HEK293 (cell line): ENCODE measurements at regions not wholly inside any gene's neighbourhood (a gene's known extent, or its start where the extent isn't known, plus 50 kb on each side); places are given as distances from the start of the nearest gene placed in this dataset.
"Not testable (repeated sequence)": the region's sequence is repeated elsewhere in the genome, so short reads cannot be mapped to it uniquely, and the experiment has no call there.

Experiments
- CTCF ChIA-PET: fragments of 350-600 bp; formaldehyde crosslinking; extraction: SDS; loops from one replicate; lab custom pipeline; 2021; ENCODE audit warnings: antibody characterized with exemption; lab: Yijun Ruan, JAX
- POLR2A ChIA-PET: fragments of 300-600 bp; formaldehyde crosslinking; extraction: SDS; loops from one replicate; lab custom pipeline; 2020; ENCODE audit warnings: antibody characterized with exemption, inconsistent platforms; lab: Yijun Ruan, JAX
- H3K27ac ChIP-seq: fragments of 200-500 bp; sonication (Bioruptor generic); 2 replicates; pipeline ENCODE4 v1.5.1; 2014; ENCODE audit warnings: low read depth, low read length, control low read depth, inconsistent platforms; ENCODE audit errors: extremely low read depth
- H3K36me3 ChIP-seq, 2 experiments: fragments of 200-500 bp in 1 of 2; sonication (Bioruptor generic) in 1 of 2; 1 replicate in 1 of 2; 2 replicates in 1 of 2; pipeline ENCODE4 v1.5.1; 2014 to 2017; ENCODE audit warnings: inconsistent platforms in 2 of 2, low read length in 2 of 2; ENCODE audit not compliant: control insufficient read depth in 2 of 2, insufficient read depth in 1 of 2
- H3K4me1 ChIP-seq: fragments of 200-500 bp; sonication (Bioruptor generic); 2 replicates; pipeline ENCODE4 v1.5.1; 2014; ENCODE audit warnings: mild to moderate bottlenecking, low read length, inconsistent platforms; ENCODE audit not compliant: control insufficient read depth, insufficient read depth
- H3K4me3 ChIP-seq: 2 replicates; pipeline ENCODE4 v1.5.1; 2011; ENCODE audit warnings: low read depth, mild to moderate bottlenecking, control low read depth, low read length, moderate library complexity
- H3K9me3 ChIP-seq: fragments of 200-500 bp; sonication (Bioruptor generic); 2 replicates; pipeline ENCODE4 v1.5.1; 2014; ENCODE audit warnings: low read depth, low read length, inconsistent platforms; ENCODE audit not compliant: control insufficient read depth, insufficient read depth
- BCL11B ChIP-seq: fragments of 450-650 bp; formaldehyde crosslinking; IDR thresholded peaks from 2 replicates; pipeline ENCODE4 v1.5.1; 2016; ENCODE audit warnings: low read depth, missing biosample characterization, missing genetic modification characterization
- HOXD13 ChIP-seq: sonication (generic); formaldehyde crosslinking; IDR thresholded peaks from 2 replicates; pipeline ENCODE4 v1.8.0; 2022; ENCODE audit warnings: missing genetic modification reagents, borderline replicate concordance
- KLF10 ChIP-seq: fragments of 450-650 bp; IDR thresholded peaks from 2 replicates; pipeline ENCODE4 v1.5.1; 2018; ENCODE audit warnings: missing biosample characterization, mild to moderate bottlenecking, missing genetic modification characterization
- TRIM28 ChIP-seq: IDR thresholded peaks from 2 replicates; pipeline ENCODE4 v1.6.1; 2011; ENCODE audit warnings: low read length, control low read depth, borderline replicate concordance
- ZNF2 ChIP-seq: fragments of 450-650 bp; formaldehyde crosslinking; IDR thresholded peaks from 2 replicates; pipeline ENCODE4 v1.5.1; 2016; ENCODE audit warnings: missing biosample characterization, missing genetic modification characterization
- ZNF324 ChIP-seq: fragments of 450-650 bp; formaldehyde crosslinking; IDR thresholded peaks from 2 replicates; pipeline ENCODE4 v1.5.1; 2016; ENCODE audit warnings: missing biosample characterization, missing genetic modification characterization
- ZNF394 ChIP-seq: fragments of 450-650 bp; formaldehyde crosslinking; IDR thresholded peaks from 2 replicates; pipeline ENCODE4 v1.5.1; 2016; ENCODE audit warnings: missing biosample characterization, missing genetic modification characterization, mild to moderate bottlenecking, moderate library complexity, borderline replicate concordance
- ZNF433 ChIP-seq: fragments of 450-650 bp; formaldehyde crosslinking; IDR thresholded peaks from 2 replicates; pipeline ENCODE4 v1.5.1; 2016; ENCODE audit warnings: missing biosample characterization, missing genetic modification characterization, low read depth
- ZNF48 ChIP-seq: fragments of 450-650 bp; formaldehyde crosslinking; IDR thresholded peaks from 2 replicates; pipeline ENCODE4 v1.5.1; 2016; ENCODE audit warnings: missing biosample characterization, missing genetic modification characterization
- ZNF571 ChIP-seq: fragments of 450-650 bp; formaldehyde crosslinking; IDR thresholded peaks from 2 replicates; pipeline ENCODE4 v1.5.0; 2017; ENCODE audit warnings: missing biosample characterization, missing genetic modification characterization
- ZNF596 ChIP-seq: fragments of 450-650 bp; IDR thresholded peaks from 2 replicates; pipeline ENCODE4 v1.5.0; 2018; ENCODE audit warnings: missing biosample characterization, mild to moderate bottlenecking, missing genetic modification characterization, moderate library complexity
- ZNF623 ChIP-seq: fragments of 450-650 bp; formaldehyde crosslinking; IDR thresholded peaks from 2 replicates; pipeline ENCODE4 v1.5.1; 2016; ENCODE audit warnings: missing biosample characterization, missing genetic modification characterization
- ZNF677 ChIP-seq: fragments of 450-650 bp; IDR thresholded peaks from 2 replicates; pipeline ENCODE4 v1.5.0; 2018; ENCODE audit warnings: missing biosample characterization, mild to moderate bottlenecking, missing genetic modification characterization, moderate library complexity
- TF ChIP-seq, protein P1 (sequence below): fragments of 450-650 bp; formaldehyde crosslinking; IDR thresholded peaks from 2 replicates; pipeline ENCODE4 v1.5.1; 2016; ENCODE audit warnings: missing biosample characterization, missing genetic modification characterization
- TF ChIP-seq, protein P2 (sequence below): fragments of 450-650 bp; formaldehyde crosslinking; conservative IDR thresholded peaks from 2 replicates; pipeline ENCODE4 v1.5.1; 2016; ENCODE audit warnings: low read depth, missing biosample characterization, missing genetic modification characterization
- TF ChIP-seq, protein P3 (sequence below): fragments of 450-650 bp; formaldehyde crosslinking; IDR thresholded peaks from 2 replicates; pipeline ENCODE4 v1.5.1; 2016; ENCODE audit warnings: missing biosample characterization, missing genetic modification characterization

DNA sequence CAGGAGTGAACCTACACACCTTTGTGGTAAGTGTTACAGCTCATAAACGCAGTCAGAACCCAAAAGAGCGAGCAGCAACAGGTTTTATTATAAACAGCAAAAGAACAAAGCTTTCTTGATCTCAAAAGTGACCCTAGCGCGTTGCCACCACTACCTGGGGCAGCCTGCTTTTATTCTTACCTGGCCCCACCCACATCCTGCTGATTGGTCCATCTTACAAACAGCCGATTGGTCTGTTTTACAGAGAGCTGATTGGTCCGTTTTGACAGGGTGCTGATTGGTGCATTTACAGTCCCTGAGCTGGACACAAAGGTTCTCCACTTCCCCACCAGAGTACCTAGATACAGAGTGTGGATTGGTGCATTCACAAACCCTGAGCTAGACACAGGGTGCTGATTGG, 143.1 kb downstream of the ARRDC4 start:
- POLR2A ChIA-PET, result no interaction called here
- Histone ChIP-seq H3K9me3 (no peaks in the 10 kb centered on the region), H3K36me3 (no peaks in the 10 kb centered on the region), H3K4me3 (no peak overlapping the region), H3K4me1 (no peaks in the 10 kb centered on the region), H3K27ac (no peak overlapping the region)
- CTCF ChIA-PET, result interaction anchor here (0.6 kb wide), 1 partner anchor 199 kb away, joined by 3 read pairs; no protein-coding TSS in a partner anchor
- no peak for TF ChIP-seq ZNF394 (tag by site-specific recombination)
- TF ChIP-seq, protein P1, sequence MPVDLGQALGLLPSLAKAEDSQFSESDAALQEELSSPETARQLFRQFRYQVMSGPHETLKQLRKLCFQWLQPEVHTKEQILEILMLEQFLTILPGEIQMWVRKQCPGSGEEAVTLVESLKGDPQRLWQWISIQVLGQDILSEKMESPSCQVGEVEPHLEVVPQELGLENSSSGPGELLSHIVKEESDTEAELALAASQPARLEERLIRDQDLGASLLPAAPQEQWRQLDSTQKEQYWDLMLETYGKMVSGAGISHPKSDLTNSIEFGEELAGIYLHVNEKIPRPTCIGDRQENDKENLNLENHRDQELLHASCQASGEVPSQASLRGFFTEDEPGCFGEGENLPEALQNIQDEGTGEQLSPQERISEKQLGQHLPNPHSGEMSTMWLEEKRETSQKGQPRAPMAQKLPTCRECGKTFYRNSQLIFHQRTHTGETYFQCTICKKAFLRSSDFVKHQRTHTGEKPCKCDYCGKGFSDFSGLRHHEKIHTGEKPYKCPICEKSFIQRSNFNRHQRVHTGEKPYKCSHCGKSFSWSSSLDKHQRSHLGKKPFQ, result no peak
- no peak for TF ChIP-seq BCL11B (tag by site-specific recombination)
- TF ChIP-seq, protein P2, sequence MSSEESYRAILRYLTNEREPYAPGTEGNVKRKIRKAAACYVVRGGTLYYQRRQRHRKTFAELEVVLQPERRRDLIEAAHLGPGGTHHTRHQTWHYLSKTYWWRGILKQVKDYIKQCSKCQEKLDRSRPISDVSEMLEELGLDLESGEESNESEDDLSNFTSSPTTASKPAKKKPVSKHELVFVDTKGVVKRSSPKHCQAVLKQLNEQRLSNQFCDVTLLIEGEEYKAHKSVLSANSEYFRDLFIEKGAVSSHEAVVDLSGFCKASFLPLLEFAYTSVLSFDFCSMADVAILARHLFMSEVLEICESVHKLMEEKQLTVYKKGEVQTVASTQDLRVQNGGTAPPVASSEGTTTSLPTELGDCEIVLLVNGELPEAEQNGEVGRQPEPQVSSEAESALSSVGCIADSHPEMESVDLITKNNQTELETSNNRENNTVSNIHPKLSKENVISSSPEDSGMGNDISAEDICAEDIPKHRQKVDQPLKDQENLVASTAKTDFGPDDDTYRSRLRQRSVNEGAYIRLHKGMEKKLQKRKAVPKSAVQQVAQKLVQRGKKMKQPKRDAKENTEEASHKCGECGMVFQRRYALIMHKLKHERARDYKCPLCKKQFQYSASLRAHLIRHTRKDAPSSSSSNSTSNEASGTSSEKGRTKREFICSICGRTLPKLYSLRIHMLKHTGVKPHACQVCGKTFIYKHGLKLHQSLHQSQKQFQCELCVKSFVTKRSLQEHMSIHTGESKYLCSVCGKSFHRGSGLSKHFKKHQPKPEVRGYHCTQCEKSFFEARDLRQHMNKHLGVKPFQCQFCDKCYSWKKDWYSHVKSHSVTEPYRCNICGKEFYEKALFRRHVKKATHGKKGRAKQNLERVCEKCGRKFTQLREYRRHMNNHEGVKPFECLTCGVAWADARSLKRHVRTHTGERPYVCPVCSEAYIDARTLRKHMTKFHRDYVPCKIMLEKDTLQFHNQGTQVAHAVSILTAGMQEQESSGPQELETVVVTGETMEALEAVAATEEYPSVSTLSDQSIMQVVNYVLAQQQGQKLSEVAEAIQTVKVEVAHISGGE (tag by site-specific recombination), result no peak
- TF ChIP-seq ZNF596, result no peak

DNA sequence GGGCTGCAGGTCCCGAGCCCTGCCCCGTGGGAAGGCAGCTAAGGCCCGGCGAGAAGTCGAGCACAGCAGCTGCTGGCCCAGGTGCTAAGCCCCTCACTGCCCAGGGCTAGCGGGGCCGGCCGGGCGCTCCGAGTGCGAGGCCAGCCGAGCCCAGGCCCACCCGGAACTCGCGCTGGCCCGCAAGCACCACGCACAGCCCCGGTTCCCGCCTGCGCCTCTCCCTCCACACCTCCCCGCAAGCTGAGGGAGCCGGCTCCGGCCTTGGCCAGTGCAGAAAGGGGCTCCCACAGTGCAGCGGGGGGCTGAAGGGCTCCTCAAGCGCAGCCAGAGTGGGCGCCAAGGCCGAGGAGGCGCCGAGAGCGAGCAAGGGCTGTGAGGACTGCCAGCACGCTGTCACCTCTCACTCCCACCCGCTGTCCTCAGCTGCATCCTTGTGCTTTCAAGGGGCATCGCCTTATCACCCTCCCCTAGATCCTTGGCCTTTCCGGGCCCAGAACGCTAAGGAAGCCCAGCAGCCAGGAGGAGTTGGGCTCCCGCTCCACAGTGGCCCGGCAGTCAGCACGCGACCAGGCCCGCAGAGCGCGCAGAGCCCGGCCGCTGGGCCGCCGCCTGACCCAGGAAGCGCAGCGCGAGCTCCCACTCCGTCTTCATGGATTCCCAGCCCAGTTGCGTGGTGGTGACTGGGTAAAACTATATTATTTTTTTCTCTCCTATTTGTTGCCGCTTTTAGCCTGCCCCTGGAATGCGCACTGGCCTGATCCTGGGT, 144.1 kb downstream of the ARRDC4 start:
- POLR2A ChIA-PET, H3K27ac ChIP-seq, H3K4me3 ChIP-seq, H3K36me3 ChIP-seq, H3K9me3 ChIP-seq, H3K4me1 ChIP-seq: not testable (repeated sequence)
- CTCF ChIA-PET, result interaction anchor here (0.5 kb wide), 1 partner anchor 19 kb away, joined by 3 read pairs; no protein-coding TSS in a partner anchor

DNA sequence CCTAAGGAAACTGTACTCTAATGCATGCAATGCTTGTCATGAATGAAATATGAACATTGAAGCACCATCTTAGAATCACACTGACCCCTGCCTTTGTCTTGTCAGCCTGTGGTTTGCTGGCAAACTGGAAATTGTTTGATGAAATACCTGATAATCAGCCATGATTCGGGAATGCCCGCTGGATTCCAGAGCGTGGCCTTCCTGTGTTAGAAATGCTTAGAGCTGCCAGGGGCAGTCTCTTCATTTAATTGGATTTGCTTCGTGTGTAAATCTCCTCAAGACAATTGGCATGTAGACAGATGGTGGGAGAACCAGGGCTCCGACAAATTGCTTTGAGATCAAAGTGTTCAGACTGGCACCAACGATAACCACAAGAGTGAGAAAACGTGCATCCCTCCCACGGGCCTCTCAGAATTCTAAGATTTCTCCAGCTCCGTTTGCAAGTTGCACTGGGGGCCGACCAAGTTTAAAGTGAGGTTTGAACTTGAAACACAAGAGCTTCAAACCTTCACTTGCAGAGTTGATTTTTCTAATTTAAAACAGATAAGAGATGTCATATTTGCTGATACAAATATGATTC, 146.2 kb downstream of the ARRDC4 start:
- H3K4me3 ChIP-seq, POLR2A ChIA-PET, H3K27ac ChIP-seq, H3K36me3 ChIP-seq, H3K9me3 ChIP-seq, CTCF ChIA-PET, H3K4me1 ChIP-seq: not testable (repeated sequence)

DNA sequence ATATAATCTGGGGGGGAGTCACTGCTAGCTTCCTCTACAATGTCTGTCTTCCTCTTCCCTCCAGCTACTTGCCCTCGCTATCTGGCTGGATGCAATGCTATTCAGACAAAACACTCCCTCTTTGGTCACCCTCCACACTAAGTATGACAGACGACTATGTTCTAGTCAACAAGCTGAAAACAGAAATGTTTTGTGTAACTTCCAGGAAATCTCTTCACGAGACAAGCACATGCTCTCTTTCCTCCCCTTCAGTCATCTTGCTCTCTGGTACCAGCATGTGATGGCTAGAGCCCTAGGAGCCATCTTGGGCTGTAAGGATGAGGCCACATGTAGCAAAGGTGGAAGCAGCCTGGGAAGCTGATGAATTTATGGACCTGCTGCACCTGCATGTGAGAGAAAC, 151.3 kb downstream of the ARRDC4 start:
- no peaks in the 10 kb centered on the region for H3K4me1 ChIP-seq
- ChIA-PET CTCF (interaction anchor here (0.9 to 1.0 kb wide), 2 partner anchors 103 to 183 kb away, joined by 3 to 4 read pairs; no protein-coding TSS in a partner anchor), POLR2A (no interaction called here)
- H3K27ac ChIP-seq, result no peak overlapping the region
- H3K4me3 ChIP-seq, result no peak overlapping the region
- no peaks in the 10 kb centered on the region for H3K36me3 ChIP-seq
- TF ChIP-seq TRIM28 (no peak), ZNF48 (tag by site-specific recombination) (no peak), ZNF571 (no peak), ZNF623 (tag by site-specific recombination) (no peak), HOXD13 (CRISPR knock-in tag) (no peak), ZNF2 (tag by site-specific recombination) (no peak), KLF10 (tag by site-specific recombination) (no peak), ZNF324 (tag by site-specific recombination) (no peak), ZNF677 (tag by site-specific recombination) (no peak), ZNF433 (tag by site-specific recombination) (no peak)
- TF ChIP-seq, protein P3, sequence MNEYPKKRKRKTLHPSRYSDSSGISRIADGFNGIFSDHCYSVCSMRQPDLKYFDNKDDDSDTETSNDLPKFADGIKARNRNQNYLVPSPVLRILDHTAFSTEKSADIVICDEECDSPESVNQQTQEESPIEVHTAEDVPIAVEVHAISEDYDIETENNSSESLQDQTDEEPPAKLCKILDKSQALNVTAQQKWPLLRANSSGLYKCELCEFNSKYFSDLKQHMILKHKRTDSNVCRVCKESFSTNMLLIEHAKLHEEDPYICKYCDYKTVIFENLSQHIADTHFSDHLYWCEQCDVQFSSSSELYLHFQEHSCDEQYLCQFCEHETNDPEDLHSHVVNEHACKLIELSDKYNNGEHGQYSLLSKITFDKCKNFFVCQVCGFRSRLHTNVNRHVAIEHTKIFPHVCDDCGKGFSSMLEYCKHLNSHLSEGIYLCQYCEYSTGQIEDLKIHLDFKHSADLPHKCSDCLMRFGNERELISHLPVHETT (tag by site-specific recombination), result no peak
- H3K9me3 ChIP-seq, result no peaks in the 10 kb centered on the region
